HEK293T (cell line): ENCODE measurements at regions not wholly inside any gene's neighbourhood (a gene's known extent, or its start where the extent isn't known, plus 50 kb on each side); places are given as distances from the start of the nearest gene placed in this dataset.
"Not testable (repeated sequence)": the region's sequence is repeated elsewhere in the genome, so short reads cannot be mapped to it uniquely, and the experiment has no call there.

Experiments used
- CTCF ChIA-PET: fragments of 350-600 bp; formaldehyde crosslinking; extraction: SDS; loops from one replicate; lab custom pipeline; 2021; ENCODE audit warnings: antibody characterized with exemption, inconsistent platforms; lab: Yijun Ruan, JAX
- POLR2A ChIA-PET: fragments of 350-600 bp; formaldehyde crosslinking; extraction: SDS; loops from one replicate; lab custom pipeline; 2020; ENCODE audit warnings: antibody characterized with exemption, inconsistent platforms; lab: Yijun Ruan, JAX
- DNase-seq: peaks from one replicate; pipeline ENCODE4 v3.0.0; 2012; ENCODE audit warnings: mixed read lengths; ENCODE audit errors: extremely low spot score
- ARNT ChIP-seq: fragments of 450-650 bp; IDR thresholded peaks from 2 replicates; pipeline ENCODE4 v1.6.1; 2017; ENCODE audit warnings: mild to moderate bottlenecking
- BHLHE40 ChIP-seq: fragments of 450-650 bp; IDR thresholded peaks from 2 replicates; pipeline ENCODE4 v1.6.1; 2016; ENCODE audit warnings: mild to moderate bottlenecking, moderate library complexity, borderline replicate concordance
- CTBP1 ChIP-seq: fragments of 450-650 bp; IDR thresholded peaks from 2 replicates; pipeline ENCODE4 v1.6.1; 2016; ENCODE audit warnings: borderline replicate concordance
- ELF4 ChIP-seq: fragments of 450-650 bp; IDR thresholded peaks from 2 replicates; pipeline ENCODE4 v1.6.1; 2017; ENCODE audit warnings: antibody characterized with exemption
- FOXA1 ChIP-seq: fragments of 450-650 bp; IDR thresholded peaks from 2 replicates; pipeline ENCODE4 v1.6.1; 2016; ENCODE audit warnings: mild to moderate bottlenecking
- FOXK2 ChIP-seq: fragments of 450-650 bp; IDR thresholded peaks from 2 replicates; pipeline ENCODE4 v1.6.1; 2016; ENCODE audit warnings: mild to moderate bottlenecking
- FOXM1 ChIP-seq: fragments of 450-650 bp; IDR thresholded peaks from 2 replicates; pipeline ENCODE4 v1.6.1; 2017; ENCODE audit warnings: mild to moderate bottlenecking, borderline replicate concordance
- HDGF ChIP-seq: fragments of 450-650 bp; IDR thresholded peaks from 2 replicates; pipeline ENCODE4 v1.6.1; 2017; ENCODE audit warnings: antibody characterized with exemption, borderline replicate concordance
- L3MBTL2 ChIP-seq: fragments of 450-650 bp; conservative IDR thresholded peaks from 2 replicates; pipeline ENCODE4 v1.6.1; 2016; ENCODE audit warnings: mild to moderate bottlenecking
- LEF1 ChIP-seq: fragments of 450-650 bp; IDR thresholded peaks from 2 replicates; pipeline ENCODE4 v1.6.1; 2017; ENCODE audit warnings: mild to moderate bottlenecking, borderline replicate concordance
- NFRKB ChIP-seq: fragments of 450-650 bp; IDR thresholded peaks from 2 replicates; pipeline ENCODE4 v1.6.1; 2016; ENCODE audit warnings: mild to moderate bottlenecking, moderate library complexity
- PKNOX1 ChIP-seq: fragments of 450-650 bp; IDR thresholded peaks from 2 replicates; pipeline ENCODE4 v1.6.1; 2016
- SP1 ChIP-seq: fragments of 450-650 bp; IDR thresholded peaks from 2 replicates; pipeline ENCODE4 v1.6.1; 2017
- SUZ12 ChIP-seq: fragments of 450-650 bp; IDR thresholded peaks from 2 replicates; pipeline ENCODE4 v1.6.1; 2016; ENCODE audit warnings: mild to moderate bottlenecking
- TARDBP ChIP-seq: fragments of 450-650 bp; IDR thresholded peaks from 2 replicates; pipeline ENCODE4 v1.6.1; 2016
- ZNF384 ChIP-seq: fragments of 450-650 bp; IDR thresholded peaks from 2 replicates; pipeline ENCODE4 v1.6.1; 2016

DNA sequence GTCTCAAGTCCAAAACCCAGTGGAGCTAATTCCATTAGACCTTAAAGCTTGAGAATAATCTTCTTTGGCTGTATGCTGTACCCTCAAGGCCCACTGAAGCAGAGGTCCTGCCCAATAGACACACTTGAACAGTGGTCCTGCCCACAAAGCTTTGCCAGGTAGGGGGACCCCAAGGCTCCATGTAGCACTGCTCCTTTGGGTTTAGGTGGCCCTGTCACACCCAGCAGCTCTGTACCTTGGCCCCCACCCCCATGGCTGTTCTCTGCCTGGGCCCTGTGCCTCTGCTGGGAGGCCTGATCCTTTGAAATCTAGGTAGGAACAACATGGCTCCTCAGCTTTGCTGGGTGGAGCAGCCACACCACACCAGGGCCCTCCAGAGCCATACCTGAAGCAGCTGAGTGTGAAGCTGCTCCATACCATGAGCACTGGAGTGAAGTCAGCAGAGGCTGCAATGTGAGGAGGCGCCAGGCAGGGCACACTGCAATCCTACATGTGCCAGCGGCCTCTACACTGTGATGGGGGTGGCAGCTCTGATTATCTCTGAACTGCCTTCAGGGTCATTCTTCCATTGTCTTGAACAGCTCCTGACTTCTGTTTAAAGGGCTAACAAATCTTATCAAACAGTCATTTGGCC lies 188.0 kb upstream of the CCDC54 start:
- no peak for TF ChIP-seq BHLHE40
- no peak for TF ChIP-seq FOXK2
- POLR2A ChIA-PET = no interaction called here

DNA sequence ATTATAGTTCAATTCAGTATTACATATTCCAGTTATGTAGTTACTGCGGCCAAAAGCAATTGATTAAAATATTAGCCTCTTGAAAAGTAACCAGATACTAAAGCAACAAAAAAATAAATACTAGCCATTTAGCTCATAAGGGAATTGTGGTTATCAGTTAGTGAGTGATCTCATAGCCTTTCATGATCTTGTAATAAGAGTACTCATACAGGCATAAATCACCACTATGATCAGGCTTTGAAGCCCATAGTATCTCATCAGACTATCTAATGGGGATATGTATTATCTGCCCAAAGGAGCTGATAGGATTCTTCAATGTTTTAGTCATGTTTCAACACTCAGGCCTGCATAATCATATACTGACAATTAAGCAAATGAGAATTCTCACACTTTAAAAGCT lies 184.1 kb upstream of the CCDC54 start:
- ChIA-PET CTCF (no interaction called here), POLR2A (no interaction called here)
- no peak for DNase-seq
- peak; percentile 21; the same call in 1 of the 2 replicates for TF ChIP-seq PKNOX1
- no peak for TF ChIP-seq SUZ12

More for the DNA sequence above, 188.0 kb upstream of the CCDC54 start:
- CTCF ChIA-PET = no interaction called here
- DNase-seq = no peak

DNA sequence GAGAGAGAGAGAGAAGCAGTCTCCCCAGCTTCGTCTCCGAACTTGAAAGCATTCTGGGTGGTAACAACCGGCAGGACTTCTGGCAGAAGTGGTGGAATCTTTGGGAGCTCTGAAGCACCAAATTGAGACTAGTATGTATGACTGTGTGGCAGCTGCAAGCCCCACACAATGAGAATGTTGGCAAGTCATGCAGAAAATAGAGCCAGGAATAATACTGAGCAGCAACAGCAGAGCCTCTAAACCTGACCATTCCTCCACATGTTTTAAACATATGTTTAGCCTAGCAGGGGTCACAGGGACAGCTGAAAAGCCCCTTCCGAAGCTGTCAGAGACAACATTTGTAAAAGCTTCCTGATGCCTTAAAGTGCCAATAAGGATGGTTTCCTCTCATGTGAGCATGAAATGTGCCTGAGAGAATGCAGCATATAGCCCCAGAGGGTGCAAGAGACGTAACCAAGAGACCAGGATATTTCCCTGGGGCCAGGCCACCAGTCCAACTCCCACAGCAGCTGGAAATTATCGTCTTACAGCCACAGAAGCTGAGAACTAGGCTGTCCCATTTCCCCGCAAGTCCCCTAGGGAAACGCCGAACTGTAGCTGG lies 178.6 kb upstream of the CCDC54 start:
- POLR2A ChIA-PET = no interaction called here
- TF ChIP-seq NFRKB = no peak
- CTCF ChIA-PET = interaction anchor here (1.3 kb wide), 1 partner anchor 231 kb away, joined by 3 read pairs; no protein-coding TSS in a partner anchor
- no peak for DNase-seq

- POLR2A ChIA-PET = no interaction called here
- no peak for DNase-seq
- TF ChIP-seq NFRKB (no peak), FOXM1 (no peak), ELF4 (no peak), L3MBTL2 (no peak), CTBP1 (no peak), ARNT (no peak), LEF1 (no peak), PKNOX1 (no peak), ZNF384 (no peak), HDGF (no peak), FOXA1 (no peak), SUZ12 (no peak), BHLHE40 (no peak), FOXK2 (no peak), TARDBP (no peak), SP1 (no peak)
- CTCF ChIA-PET = interaction anchor here (0.6 kb wide), 3 partner anchors 707 to 1835 kb away, joined by 3 to 6 read pairs (median 3); partner anchors contain the start of gene ALCAM
Measured at GRCh38 chr3:107201146-107201545, 176.1 kb upstream of the CCDC54 start.

- POLR2A ChIA-PET, DNase-seq, CTCF ChIA-PET: not testable (repeated sequence)
Measured at GRCh38 chr3:107202885-107203284, 174.4 kb upstream of the CCDC54 start.

- DNase-seq = no peak
- no peak for TF ChIP-seq FOXA1
- TF ChIP-seq FOXM1 = no peak
- no peak for TF ChIP-seq CTBP1
- POLR2A ChIA-PET = no interaction called here
- CTCF ChIA-PET = no interaction called here
Measured at GRCh38 chr3:107204121-107204520, 173.1 kb upstream of the CCDC54 start.

GRCh38 chr3:107205358-107205757 lies 171.9 kb upstream of the CCDC54 start:
- POLR2A ChIA-PET = no interaction called here
- TF ChIP-seq ELF4 = no peak
- no peak for TF ChIP-seq PKNOX1
- no peak for TF ChIP-seq FOXK2
- TF ChIP-seq ZNF384 = no peak
- no peak for TF ChIP-seq TARDBP
- no peak for TF ChIP-seq L3MBTL2
- no peak for TF ChIP-seq BHLHE40
- no peak for TF ChIP-seq SUZ12
- no peak for TF ChIP-seq SP1
- no peak for TF ChIP-seq FOXM1
- no peak for TF ChIP-seq HDGF
- no peak for TF ChIP-seq CTBP1
- no peak for TF ChIP-seq ARNT
- no peak for TF ChIP-seq NFRKB
- no peak for TF ChIP-seq LEF1
- TF ChIP-seq FOXA1 = no peak
- CTCF ChIA-PET = no interaction called here
- no peak for DNase-seq
